Upper lobe of left lung (tissue), 6 donors: ENCODE measurements at regions not wholly inside any gene's neighbourhood (a gene's known extent, or its start where the extent isn't known, plus 50 kb on each side); places are given as distances from the start of the nearest gene placed in this dataset.

Source experiments
- ATAC-seq, 2 donors: fragments of 200-7000 bp; cut with Tn5 transposase; one replicate each; pipeline ENCODE4 v1.9.1; 2022; ENCODE audit warnings: mild to moderate bottlenecking in 2 of 2, moderate library complexity in 2 of 2; ENCODE audit not compliant: low FRiP score in 2 of 2
- DNase-seq, 2 donors: peaks; one replicate each; pipeline ENCODE4 v3.0.0-alpha.2; 2019 to 2020
- H3K27ac ChIP-seq, 4 donors: fragments of 200-600 bp; sonication (generic); one replicate each; pipeline ENCODE4 v1.5.1; 2016 to 2019
- H3K27me3 ChIP-seq, 4 donors: fragments of 200-600 bp; sonication (generic); one replicate each; pipeline ENCODE4 v1.5.1; 2017 to 2019
- H3K36me3 ChIP-seq, 4 donors: fragments of 200-600 bp; sonication (generic); one replicate each; pipeline ENCODE4 v1.5.1; 2016 to 2019
- H3K4me1 ChIP-seq, 4 donors: fragments of 200-600 bp; sonication (generic); one replicate each; pipeline ENCODE4 v1.5.1; 2018 to 2019
- H3K4me3 ChIP-seq, 4 donors: fragments of 200-600 bp; sonication (generic); one replicate each; pipeline ENCODE4 v1.5.1; 2017 to 2019; ENCODE audit warnings: mild to moderate bottlenecking in 2 of 4, moderate library complexity in 1 of 4
- H3K9me3 ChIP-seq, 4 donors: fragments of 200-600 bp; sonication (generic); one replicate each; pipeline ENCODE4 v1.5.1; 2018 to 2019
- EP300 ChIP-seq, 4 donors: sonication (generic); formaldehyde crosslinking; IDR thresholded peaks; one replicate each; pipeline ENCODE4 v1.5.1; 2017; ENCODE audit warnings: antibody characterized with exemption in 4 of 4, control low read depth in 2 of 4
- POLR2A ChIP-seq, 4 donors: fragments of 450-650 bp; IDR thresholded peaks; one replicate each; pipeline ENCODE4 v1.5.1; 2016 to 2017; ENCODE audit warnings: antibody characterized with exemption in 4 of 4, mild to moderate bottlenecking in 2 of 4
- POLR2AphosphoS5 ChIP-seq, 2 donors: sonication (generic); formaldehyde crosslinking; IDR thresholded peaks; one replicate each; pipeline ENCODE4 v1.5.1; 2017; ENCODE audit warnings: antibody characterized with exemption in 2 of 2
- WGBS, 2 donors: methylation state at CpG; one replicate each; pipeline ENCODE4 v1.1.5; 2017 to 2018; 5-methylcytosine and 5-hydroxymethylcytosine counted together
- TF ChIP-seq, protein P1 (sequence below), 6 experiments: fragments of 450-650 bp in 4 of 6; fragments of 200-600 bp in 2 of 6; sonication (generic) in 2 of 6; IDR thresholded peaks; one replicate each; pipeline ENCODE4 v1.5.1; 2016 to 2019; ENCODE audit warnings: antibody characterized with exemption in 6 of 6
- donor health status: DM: no; HTN: no; CAD: no; lungs with moderate emphysema.
- donor health status: DM: no; HTN: yes; CAD: no; lungs with severe emphysema.

DNA sequence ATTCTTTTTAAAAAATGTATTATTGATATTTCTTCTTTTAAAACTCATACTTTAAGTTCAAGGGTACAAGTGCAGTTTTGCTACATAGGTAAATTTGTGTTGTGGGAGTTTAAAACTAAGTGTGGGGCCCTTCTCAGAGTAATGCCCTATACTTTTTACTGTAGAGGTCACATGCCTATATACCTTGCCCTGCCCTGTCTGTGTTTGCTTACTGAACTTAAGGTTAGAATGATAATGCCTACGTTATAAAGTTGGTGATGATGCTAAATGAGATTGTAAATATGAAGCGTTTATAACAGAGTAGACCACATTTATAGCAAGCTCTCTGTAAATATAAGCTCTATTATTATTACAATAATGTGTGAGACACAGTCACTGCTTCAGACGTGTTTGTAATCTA is 261.9 kb downstream of the RASSF9 start:
- Histone ChIP-seq H3K9me3 (no peaks in the 10 kb centered on the region), H3K27me3 (no peaks in the 10 kb centered on the region), H3K27ac (no peak overlapping the region), H3K4me3 (no peak overlapping the region), H3K4me1 (no peaks in the 10 kb centered on the region), H3K36me3 (no peaks in the 10 kb centered on the region)
- TF ChIP-seq, protein P1, sequence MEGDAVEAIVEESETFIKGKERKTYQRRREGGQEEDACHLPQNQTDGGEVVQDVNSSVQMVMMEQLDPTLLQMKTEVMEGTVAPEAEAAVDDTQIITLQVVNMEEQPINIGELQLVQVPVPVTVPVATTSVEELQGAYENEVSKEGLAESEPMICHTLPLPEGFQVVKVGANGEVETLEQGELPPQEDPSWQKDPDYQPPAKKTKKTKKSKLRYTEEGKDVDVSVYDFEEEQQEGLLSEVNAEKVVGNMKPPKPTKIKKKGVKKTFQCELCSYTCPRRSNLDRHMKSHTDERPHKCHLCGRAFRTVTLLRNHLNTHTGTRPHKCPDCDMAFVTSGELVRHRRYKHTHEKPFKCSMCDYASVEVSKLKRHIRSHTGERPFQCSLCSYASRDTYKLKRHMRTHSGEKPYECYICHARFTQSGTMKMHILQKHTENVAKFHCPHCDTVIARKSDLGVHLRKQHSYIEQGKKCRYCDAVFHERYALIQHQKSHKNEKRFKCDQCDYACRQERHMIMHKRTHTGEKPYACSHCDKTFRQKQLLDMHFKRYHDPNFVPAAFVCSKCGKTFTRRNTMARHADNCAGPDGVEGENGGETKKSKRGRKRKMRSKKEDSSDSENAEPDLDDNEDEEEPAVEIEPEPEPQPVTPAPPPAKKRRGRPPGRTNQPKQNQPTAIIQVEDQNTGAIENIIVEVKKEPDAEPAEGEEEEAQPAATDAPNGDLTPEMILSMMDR (IDR thresholded peaks at IDR 0.05), result no peak
- TF ChIP-seq EP300 (IDR thresholded peaks at IDR 0.05) (no peak), POLR2AphosphoS5 (IDR thresholded peaks at IDR 0.05) (no peak), POLR2A (IDR thresholded peaks at IDR 0.05) (no peak)
- DNase-seq (no peak), ATAC-seq (no peak)
- WGBS, 2 donors, result 77 to 84% methylated on average over 3 of the region's 3 CpGs

DNA sequence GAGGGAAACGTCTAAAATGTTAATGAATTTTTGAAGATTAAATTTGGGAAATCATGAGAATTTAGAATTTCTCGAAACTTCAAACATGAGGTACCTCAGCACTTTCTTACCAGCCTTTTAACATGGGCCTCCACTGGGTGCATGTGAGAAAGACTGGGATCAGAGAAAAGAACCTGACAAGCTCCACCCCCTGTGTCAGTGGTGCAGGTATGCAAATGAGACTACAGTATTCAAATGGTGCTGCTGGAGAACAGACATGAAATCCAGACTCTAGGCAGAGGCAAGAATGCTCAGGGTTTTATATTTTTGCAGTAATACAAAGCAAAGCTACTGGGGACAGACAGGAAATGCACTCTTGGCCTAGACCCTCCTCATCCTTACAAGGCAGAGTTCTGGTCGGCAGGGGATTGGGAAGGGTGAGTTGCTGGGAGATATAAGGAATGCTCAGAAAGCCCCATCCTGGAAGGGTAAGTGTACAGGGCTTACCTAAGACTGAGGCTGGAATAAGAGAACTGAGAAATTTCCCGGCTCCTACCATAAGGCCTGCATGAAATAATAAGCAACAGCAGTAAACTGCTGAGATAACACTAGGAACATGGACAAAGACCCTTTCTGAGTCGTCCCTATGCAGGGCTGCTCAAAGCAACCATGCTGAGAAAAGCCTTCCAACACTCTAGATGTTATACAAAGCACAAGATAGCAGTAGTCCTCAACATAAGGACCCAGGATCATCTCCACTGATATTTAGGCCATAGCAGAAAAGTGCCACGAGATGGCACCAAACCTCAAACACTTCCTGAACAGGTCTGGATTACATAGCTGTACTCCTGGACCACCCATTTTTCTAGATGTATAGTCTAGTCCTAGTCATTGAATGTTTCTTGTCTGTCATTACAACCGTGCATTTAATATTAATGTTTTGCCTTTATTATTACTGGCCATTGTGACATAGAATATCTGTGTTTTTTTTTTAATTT is 260.8 kb downstream of the RASSF9 start:
- H3K4me3 ChIP-seq, result no peak overlapping the region
- H3K4me1 ChIP-seq, result no peaks in the 10 kb centered on the region
- H3K27me3 ChIP-seq, result no peaks in the 10 kb centered on the region
- WGBS, 2 donors, result 50 to 55% methylated on average over 7 of the region's 7 CpGs
- no peaks in the 10 kb centered on the region for H3K9me3 ChIP-seq
- ATAC-seq (peak; percentile 11 to 81), DNase-seq (peak in 1 of 2 donors; percentile 30)
- TF ChIP-seq, protein P1 (IDR thresholded peaks at IDR 0.05), result peak in 5 of 6 experiments; percentile 47 to 66 (median 63)
- TF ChIP-seq EP300 (IDR thresholded peaks at IDR 0.05), result no peak
- TF ChIP-seq POLR2A (IDR thresholded peaks at IDR 0.05), result no peak
- TF ChIP-seq POLR2AphosphoS5 (IDR thresholded peaks at IDR 0.05), result no peak
- H3K27ac ChIP-seq, result no peak overlapping the region
- H3K36me3 ChIP-seq, result no peaks in the 10 kb centered on the region

DNA sequence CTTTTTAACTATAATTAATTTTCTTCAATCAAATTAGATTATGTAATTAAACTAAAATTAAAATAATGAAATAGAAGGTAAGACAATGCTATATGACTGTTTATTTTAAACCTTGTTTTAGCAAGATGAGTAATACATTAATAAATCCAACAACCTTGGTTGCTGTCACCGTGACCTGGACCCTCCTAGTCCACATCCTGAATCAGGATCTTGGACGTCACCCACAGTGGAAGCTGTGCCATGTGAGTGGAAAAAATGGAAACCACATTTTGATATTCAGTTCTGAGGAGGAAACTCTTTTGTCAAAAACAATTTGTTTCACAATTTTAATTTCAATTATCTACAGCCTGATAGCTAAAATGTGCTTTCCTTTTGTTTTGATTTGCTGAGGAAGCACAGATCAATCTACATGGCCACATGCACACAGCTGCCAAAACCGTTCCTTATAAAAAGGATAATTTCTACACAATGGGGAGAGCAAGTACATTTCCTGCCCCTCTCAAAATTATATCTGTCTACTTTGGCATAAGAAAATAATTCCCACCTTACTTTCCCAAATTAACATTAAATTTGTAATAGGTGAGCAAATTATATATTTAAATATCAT is 255.5 kb downstream of the RASSF9 start:
- TF ChIP-seq, protein P1 (IDR thresholded peaks at IDR 0.05), result no peak
- no peak for TF ChIP-seq EP300 (IDR thresholded peaks at IDR 0.05)
- TF ChIP-seq POLR2A (IDR thresholded peaks at IDR 0.05), result no peak
- Histone ChIP-seq H3K4me3 (no peak overlapping the region), H3K27ac (no peak overlapping the region), H3K27me3 (no peaks in the 10 kb centered on the region), H3K36me3 (no peaks in the 10 kb centered on the region), H3K9me3 (no peaks in the 10 kb centered on the region), H3K4me1 (no peaks in the 10 kb centered on the region)
- 28 to 44% methylated on average over 3 of the region's 3 CpGs for WGBS, 2 donors
- ATAC-seq (no peak), DNase-seq (no peak)

DNA sequence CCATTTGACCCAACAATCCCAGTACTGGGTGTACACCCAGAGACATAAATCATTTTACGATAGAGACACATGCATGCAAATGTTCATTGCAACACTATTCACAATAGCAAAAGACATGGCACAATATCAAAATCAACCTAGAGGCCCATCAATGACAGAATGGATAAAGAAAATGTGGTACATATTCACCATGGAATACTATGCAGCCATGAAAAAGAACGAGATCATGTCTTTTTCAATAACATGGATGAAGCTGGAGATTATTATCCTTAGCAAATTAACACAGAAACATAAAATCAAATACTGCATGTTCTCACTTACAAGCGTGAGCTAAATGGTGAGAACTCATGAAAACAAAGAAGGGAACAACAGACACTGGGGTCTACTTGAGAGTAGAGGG is 249.1 kb downstream of the RASSF9 start:
- no peaks in the 10 kb centered on the region for H3K4me1 ChIP-seq
- H3K27ac ChIP-seq, result no peak overlapping the region
- H3K27me3 ChIP-seq, result no peaks in the 10 kb centered on the region
- DNase-seq, result no peak
- no peaks in the 10 kb centered on the region for H3K36me3 ChIP-seq
- H3K4me3 ChIP-seq, result no peak overlapping the region
- no peaks in the 10 kb centered on the region for H3K9me3 ChIP-seq
- no peak for TF ChIP-seq POLR2A (IDR thresholded peaks at IDR 0.05)
- TF ChIP-seq POLR2AphosphoS5 (IDR thresholded peaks at IDR 0.05), result no peak
- TF ChIP-seq EP300 (IDR thresholded peaks at IDR 0.05), result no peak
- TF ChIP-seq, protein P1 (IDR thresholded peaks at IDR 0.05), result no peak
- no peak for ATAC-seq
- WGBS, 2 donors, result 91% methylated on average over 3 of the region's 3 CpGs
